Osteoblast (primary cell): ENCODE measurements at regions not wholly inside any gene's neighbourhood (a gene's known extent, or its start where the extent isn't known, plus 50 kb on each side); places are given as distances from the start of the nearest gene placed in this dataset.

Experiments used
- DNase-seq: peaks from one replicate; pipeline ENCODE4 v3.0.0; 2011; ENCODE audit warnings: low spot score, mixed read lengths; ENCODE audit not compliant: insufficient read length; ENCODE audit errors: missing footprints
- H2AFZ ChIP-seq: 2 replicates; pipeline ENCODE4 v1.6.0; 2011; ENCODE audit warnings: mild to moderate bottlenecking, low read length
- H3K27ac ChIP-seq: 2 replicates; pipeline ENCODE4 v1.5.1; 2011; ENCODE audit warnings: mild to moderate bottlenecking, low read depth, low read length, moderate library complexity
- H3K27me3 ChIP-seq: 2 replicates; pipeline ENCODE4 v1.6.0; 2012; ENCODE audit warnings: mild to moderate bottlenecking, control low read depth, inconsistent platforms, low read length, moderate library complexity; ENCODE audit not compliant: insufficient read depth
- H3K36me3 ChIP-seq: 2 replicates; pipeline ENCODE4 v1.5.1; 2011; ENCODE audit warnings: mild to moderate bottlenecking, low read length, control low read depth, moderate library complexity; ENCODE audit not compliant: insufficient read depth
- H3K4me1 ChIP-seq: 2 replicates; pipeline ENCODE4 v1.5.1; 2011; ENCODE audit warnings: mild to moderate bottlenecking, low read length, control low read depth, moderate library complexity; ENCODE audit not compliant: insufficient read depth
- H3K4me2 ChIP-seq: 2 replicates; pipeline ENCODE4 v1.6.0; 2011; ENCODE audit warnings: mild to moderate bottlenecking, low read length; ENCODE audit not compliant: insufficient read depth
- H3K4me3 ChIP-seq: fragments of 200-600 bp; sonication (generic); 3 replicates; pipeline ENCODE4 v1.5.1; 2012; ENCODE audit warnings: mild to moderate bottlenecking, low read length, inconsistent platforms; ENCODE audit not compliant: insufficient read depth
- H3K79me2 ChIP-seq: 2 replicates; pipeline ENCODE4 v1.6.0; 2012; ENCODE audit warnings: mild to moderate bottlenecking, low read length, control low read depth, inconsistent platforms; ENCODE audit not compliant: insufficient read depth
- H3K9me3 ChIP-seq: 2 replicates; pipeline ENCODE4 v1.5.1; 2011; ENCODE audit warnings: low read depth, low read length, control low read depth
- H4K20me1 ChIP-seq: 2 replicates; pipeline ENCODE4 v1.6.0; 2012; ENCODE audit warnings: mild to moderate bottlenecking, low read length, control low read depth; ENCODE audit not compliant: insufficient read depth
- CTCF ChIP-seq: IDR thresholded peaks from 2 replicates; pipeline ENCODE4 v1.5.1; 2011; ENCODE audit warnings: mild to moderate bottlenecking, low read depth, low read length, moderate library complexity; ENCODE audit errors: extremely low read depth

- H3K36me3 ChIP-seq: no peaks in the 10 kb centered on the region
- H2AFZ ChIP-seq: no peak overlapping the region
- no peaks in the 10 kb centered on the region for H3K27me3 ChIP-seq
- H3K4me1 ChIP-seq: no peaks in the 10 kb centered on the region
- no peaks in the 10 kb centered on the region for H4K20me1 ChIP-seq
- H3K79me2 ChIP-seq: no peaks in the 10 kb centered on the region
- H3K4me2 ChIP-seq: no peak overlapping the region
- DNase-seq: no peak
- H3K9me3 ChIP-seq: no peaks in the 10 kb centered on the region
- no peak overlapping the region for H3K27ac ChIP-seq
- H3K4me3 ChIP-seq: no peak overlapping the region
- no peak for TF ChIP-seq CTCF
Observed at GRCh38 chr9:22337261-22337660, 109.4 kb upstream of the DMRTA1 start.

GRCh38 chr9:22342491-22343217, 104.0 kb upstream of the DMRTA1 start:
- no peak for TF ChIP-seq CTCF
- H3K36me3 ChIP-seq: no peaks in the 10 kb centered on the region
- H3K4me2 ChIP-seq: no peak overlapping the region
- H3K27ac ChIP-seq: no peak overlapping the region
- H3K4me1 ChIP-seq: no peaks in the 10 kb centered on the region
- no peaks in the 10 kb centered on the region for H3K27me3 ChIP-seq
- H4K20me1 ChIP-seq: no peaks in the 10 kb centered on the region
- DNase-seq: no peak
- H3K4me3 ChIP-seq: no peak overlapping the region
- no peaks in the 10 kb centered on the region for H3K9me3 ChIP-seq
- H2AFZ ChIP-seq: no peak overlapping the region
- H3K79me2 ChIP-seq: no peaks in the 10 kb centered on the region

GRCh38 chr9:22343218-22343611, 103.4 kb upstream of the DMRTA1 start:
- H3K79me2 ChIP-seq: no peaks in the 10 kb centered on the region
- DNase-seq: no peak
- H3K4me3 ChIP-seq: no peak overlapping the region
- H3K36me3 ChIP-seq: no peaks in the 10 kb centered on the region
- TF ChIP-seq CTCF: no peak
- H2AFZ ChIP-seq: no peak overlapping the region
- no peaks in the 10 kb centered on the region for H4K20me1 ChIP-seq
- no peak overlapping the region for H3K27ac ChIP-seq
- no peaks in the 10 kb centered on the region for H3K9me3 ChIP-seq
- no peaks in the 10 kb centered on the region for H3K4me1 ChIP-seq
- H3K27me3 ChIP-seq: no peaks in the 10 kb centered on the region
- no peak overlapping the region for H3K4me2 ChIP-seq

GRCh38 chr9:22354699-22355384, 91.8 kb upstream of the DMRTA1 start:
- Histone ChIP-seq H3K4me3 (no peak overlapping the region), H3K36me3 (no peaks in the 10 kb centered on the region), H3K79me2 (no peaks in the 10 kb centered on the region), H3K27ac (no peak overlapping the region), H2AFZ (no peak overlapping the region), H4K20me1 (no peaks in the 10 kb centered on the region), H3K4me2 (no peak overlapping the region), H3K27me3 (no peaks in the 10 kb centered on the region), H3K9me3 (no peaks in the 10 kb centered on the region), H3K4me1 (no peaks in the 10 kb centered on the region)
- DNase-seq: peak; percentile 13
- TF ChIP-seq CTCF: no peak
